ENCODE measurements at regions not wholly inside any gene's neighbourhood (a gene's known extent, or its start where the extent isn't known, plus 50 kb on each side); places are given as distances from the start of the nearest gene placed in this dataset.
A peak's percentile ranks its signal among the peaks of the same experiment; 100 is the strongest.
"Not testable (repeated sequence)": the region's sequence is repeated elsewhere in the genome, so short reads cannot be mapped to it uniquely, and the experiment has no call there.

- H3K27ac Mint-ChIP-seq = no peak overlapping the region
- peaks cover 21% of the 10 kb centered on the region for H3K9me3 Mint-ChIP-seq
- peaks cover 32% of the 10 kb centered on the region for H3K4me1 Mint-ChIP-seq
- no peak overlapping the region for H3K4me3 Mint-ChIP-seq
- no peak for TF ChIP-seq CTCF (IDR thresholded peaks at IDR 0.05; ENCODE audit: unreplicated experiment in 3 of 3)
- no peaks in the 10 kb centered on the region for H3K27me3 Mint-ChIP-seq (ENCODE audit: low read depth)
- peaks cover 2% of the 10 kb centered on the region for H3K36me3 Mint-ChIP-seq (ENCODE audit: low read depth)
Measured at GRCh38 chr2:238511614-238511950, 84.9 kb downstream of the ASB1 start.

GRCh38 chr2:238512247-238512867 lies 85.6 kb downstream of the ASB1 start:
- Mint-ChIP-seq H3K27ac (no peak overlapping the region), H3K27me3 (ENCODE audit: low read depth) (no peaks in the 10 kb centered on the region), H3K4me3 (no peak overlapping the region), H3K4me1 (peaks cover 25% of the 10 kb centered on the region), H3K9me3 (peaks cover 23% of the 10 kb centered on the region), H3K36me3 (ENCODE audit: low read depth) (peaks cover 4% of the 10 kb centered on the region)
- no peak for TF ChIP-seq CTCF (IDR thresholded peaks at IDR 0.05; ENCODE audit: unreplicated experiment in 3 of 3)

GRCh38 chr2:238513346-238513745 lies 86.6 kb downstream of the ASB1 start:
- H3K4me1 Mint-ChIP-seq = peaks cover 18% of the 10 kb centered on the region
- no peak overlapping the region for H3K27ac Mint-ChIP-seq
- no peaks in the 10 kb centered on the region for H3K27me3 Mint-ChIP-seq (ENCODE audit: low read depth)
- no peak overlapping the region for H3K4me3 Mint-ChIP-seq
- peak in 1 of 3 experiments; percentile 34 for TF ChIP-seq CTCF (IDR thresholded peaks at IDR 0.05; ENCODE audit: unreplicated experiment in 3 of 3)
- H3K9me3 Mint-ChIP-seq = peaks cover 29% of the 10 kb centered on the region
- H3K36me3 Mint-ChIP-seq (ENCODE audit: low read depth) = peaks cover 9% of the 10 kb centered on the region

GRCh38 chr2:238514024-238514423 lies 87.3 kb downstream of the ASB1 start:
- not testable (repeated sequence) for H3K4me3 Mint-ChIP-seq

DNA sequence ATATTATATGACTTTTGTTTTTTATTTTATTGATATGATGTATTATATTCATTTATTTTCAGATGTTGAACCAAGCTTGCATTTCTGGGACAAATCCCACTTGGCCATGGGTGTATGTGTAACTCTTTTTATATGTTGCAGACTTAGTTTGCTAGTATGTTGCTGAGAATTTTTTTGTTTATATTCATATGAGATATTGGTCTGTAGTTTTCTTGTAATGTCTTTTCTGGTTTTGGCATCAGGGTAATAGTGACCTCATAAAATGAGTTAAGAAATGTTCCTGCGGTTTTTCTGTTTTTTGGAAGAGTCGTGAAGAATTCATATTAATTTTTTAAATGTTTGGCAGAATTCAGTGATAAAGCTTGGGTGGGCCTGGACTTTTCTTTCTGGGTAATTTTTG lies 88.7 kb downstream of the ASB1 start:
- peaks cover 2% of the 10 kb centered on the region for H3K4me1 Mint-ChIP-seq
- no peak for TF ChIP-seq CTCF (IDR thresholded peaks at IDR 0.05; ENCODE audit: unreplicated experiment in 3 of 3)
- no peaks in the 10 kb centered on the region for H3K27me3 Mint-ChIP-seq (ENCODE audit: low read depth)
- no peak overlapping the region for H3K4me3 Mint-ChIP-seq
- peaks cover 32% of the 10 kb centered on the region for H3K9me3 Mint-ChIP-seq
- H3K36me3 Mint-ChIP-seq (ENCODE audit: low read depth) = peaks cover 13% of the 10 kb centered on the region
- no peak overlapping the region for H3K27ac Mint-ChIP-seq

More at GRCh38 chr2:238514024-238514423, 87.3 kb downstream of the ASB1 start:
- H3K27ac Mint-ChIP-seq; H3K27me3 Mint-ChIP-seq (ENCODE audit: low read depth): not testable (repeated sequence)
- peaks cover 32% of the 10 kb centered on the region for H3K9me3 Mint-ChIP-seq
- H3K36me3 Mint-ChIP-seq (ENCODE audit: low read depth) = peaks cover 13% of the 10 kb centered on the region
- H3K4me1 Mint-ChIP-seq = peaks cover 13% of the 10 kb centered on the region

DNA sequence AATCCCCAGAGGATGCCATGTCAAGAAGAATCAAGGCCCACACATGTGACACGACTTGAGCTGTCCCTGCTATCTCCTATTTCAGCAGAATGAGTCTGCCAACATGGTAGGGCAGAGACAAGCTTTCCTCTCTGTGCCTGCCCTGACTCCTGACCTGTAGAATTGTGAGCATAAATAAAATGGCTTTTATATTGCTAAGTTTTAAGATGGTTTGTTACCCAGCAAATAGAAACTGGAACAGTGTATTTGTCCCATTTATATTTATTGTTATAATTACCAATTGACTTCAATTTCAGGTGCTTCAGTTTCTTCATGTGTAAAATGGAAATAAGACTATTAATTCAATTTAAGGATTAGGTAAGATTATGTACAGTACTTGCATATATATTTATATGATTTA lies 90.5 kb downstream of the ASB1 start:
- peaks cover under 1% of the 10 kb centered on the region for H3K4me1 Mint-ChIP-seq
- no peak overlapping the region for H3K4me3 Mint-ChIP-seq
- H3K9me3 Mint-ChIP-seq = peaks cover 32% of the 10 kb centered on the region
- H3K27ac Mint-ChIP-seq = no peak overlapping the region
- no peaks in the 10 kb centered on the region for H3K27me3 Mint-ChIP-seq (ENCODE audit: low read depth)
- peaks cover 13% of the 10 kb centered on the region for H3K36me3 Mint-ChIP-seq (ENCODE audit: low read depth)
- no peak for TF ChIP-seq CTCF (IDR thresholded peaks at IDR 0.05; ENCODE audit: unreplicated experiment in 3 of 3)
